ENCODE measurements at regions not wholly inside any gene's neighbourhood (a gene's known extent, or its start where the extent isn't known, plus 50 kb on each side); places are given as distances from the start of the nearest gene placed in this dataset.

- Histone ChIP-seq H3K4me3 (ENCODE audit: insufficient read depth, low read length, poor library complexity, severe bottlenecking) (no peak overlapping the region), H3K9me3 (ENCODE audit: insufficient read depth, low read length) (no peaks in the 10 kb centered on the region), H3K4me2 (ENCODE audit: low read depth, low read length, poor library complexity, severe bottlenecking) (no peak overlapping the region), H3F3A (ENCODE audit: insufficient read depth) (no peaks in the 10 kb centered on the region), H3K9ac (ENCODE audit: low read length) (no peak overlapping the region), H4K20me1 (ENCODE audit: low read depth, low read length) (no peaks in the 10 kb centered on the region), H3K27me3 (ENCODE audit: low read length) (no peaks in the 10 kb centered on the region), H3K9me2 (replicated peaks; ENCODE audit: insufficient read depth, low read length) (no peaks in the 10 kb centered on the region), H3K27ac (ENCODE audit: low read depth, low read length) (no peak overlapping the region), H3K79me2 (ENCODE audit: insufficient read depth, low read length) (no peaks in the 10 kb centered on the region), H3K36me3 (ENCODE audit: low read length) (no peaks in the 10 kb centered on the region), H2AFZ (ENCODE audit: low read depth, low read length, severe bottlenecking) (no peak overlapping the region)
- TF ChIP-seq EZH2phosphoT487 (conservative IDR thresholded peaks at IDR 0.05; ENCODE audit: low read length): no peak
- no peak for TF ChIP-seq CTCF (IDR thresholded peaks at IDR 0.05; ENCODE audit: insufficient read depth, low read length, poor library complexity, severe bottlenecking)
Measured at GRCh38 chr6:85390105-85390728, 59.7 kb upstream of the NT5E start.

DNA sequence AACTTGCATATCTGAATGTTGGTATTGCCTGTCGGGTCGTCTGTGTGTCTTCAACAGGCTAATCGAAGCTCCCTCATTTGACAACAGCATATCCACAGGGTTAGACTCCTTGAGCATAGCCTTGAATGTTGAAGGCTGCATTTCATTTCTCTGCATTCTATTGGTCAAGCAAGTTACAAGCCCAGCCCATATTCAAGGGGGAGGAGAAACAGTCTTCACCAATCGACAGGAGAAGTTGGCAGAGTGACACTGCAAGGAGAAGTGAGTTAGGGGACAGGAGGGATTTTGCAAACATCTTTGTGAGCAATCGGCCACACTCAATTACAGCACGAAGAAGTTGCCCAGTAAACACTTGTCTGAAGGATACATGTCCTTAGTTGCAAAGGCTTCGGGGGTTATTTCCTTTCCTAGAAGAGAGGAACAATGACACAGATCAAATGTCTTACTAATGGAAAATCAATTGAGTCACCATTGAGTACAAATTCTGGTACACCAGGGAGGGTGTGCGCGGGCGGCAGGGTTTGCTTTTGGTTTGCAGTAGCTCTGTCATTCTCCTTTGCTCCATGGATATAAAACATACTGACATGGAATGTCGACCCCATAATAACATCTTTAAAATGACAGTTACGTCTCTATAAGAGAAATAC is 60.6 kb upstream of the NT5E start:
- Histone ChIP-seq H3K9me2 (replicated peaks; ENCODE audit: insufficient read depth, low read length) (no peaks in the 10 kb centered on the region), H4K20me1 (ENCODE audit: low read depth, low read length) (no peaks in the 10 kb centered on the region), H3F3A (ENCODE audit: insufficient read depth) (no peaks in the 10 kb centered on the region), H3K27me3 (ENCODE audit: low read length) (no peaks in the 10 kb centered on the region), H3K27ac (ENCODE audit: low read depth, low read length) (no peak overlapping the region), H3K4me2 (ENCODE audit: low read depth, low read length, poor library complexity, severe bottlenecking) (no peak overlapping the region), H2AFZ (ENCODE audit: low read depth, low read length, severe bottlenecking) (no peak overlapping the region), H3K79me2 (ENCODE audit: insufficient read depth, low read length) (no peaks in the 10 kb centered on the region), H3K36me3 (ENCODE audit: low read length) (no peaks in the 10 kb centered on the region), H3K4me3 (ENCODE audit: insufficient read depth, low read length, poor library complexity, severe bottlenecking) (no peak overlapping the region), H3K9me3 (ENCODE audit: insufficient read depth, low read length) (no peaks in the 10 kb centered on the region), H3K9ac (ENCODE audit: low read length) (no peak overlapping the region)
- no peak for TF ChIP-seq CTCF (IDR thresholded peaks at IDR 0.05; ENCODE audit: insufficient read depth, low read length, poor library complexity, severe bottlenecking)
- no peak for TF ChIP-seq EZH2phosphoT487 (conservative IDR thresholded peaks at IDR 0.05; ENCODE audit: low read length)

DNA sequence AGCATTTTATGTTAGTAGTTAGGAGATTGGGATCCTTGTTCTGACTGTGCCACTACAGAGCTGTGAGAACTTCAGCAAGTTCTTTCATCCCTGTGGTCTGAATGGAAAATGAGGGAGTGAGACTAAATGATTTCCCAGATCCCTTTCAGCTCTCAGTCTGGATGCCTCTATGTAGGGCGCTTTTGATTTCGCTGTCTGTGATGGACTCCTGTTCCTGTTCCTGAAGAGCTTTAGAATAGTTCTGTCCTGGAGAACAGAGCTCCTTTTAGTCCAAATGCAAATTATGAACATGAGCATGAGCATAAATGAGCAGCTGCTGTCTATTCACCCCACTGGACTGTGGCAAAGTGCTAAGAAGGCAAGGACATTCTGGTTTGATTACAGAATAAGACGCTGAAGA is 61.4 kb upstream of the NT5E start:
- no peaks in the 10 kb centered on the region for H3K9me3 ChIP-seq (ENCODE audit: insufficient read depth, low read length)
- TF ChIP-seq CTCF (IDR thresholded peaks at IDR 0.05; ENCODE audit: insufficient read depth, low read length, poor library complexity, severe bottlenecking) (no peak), EZH2phosphoT487 (conservative IDR thresholded peaks at IDR 0.05; ENCODE audit: low read length) (no peak)

More for the DNA sequence above, 61.4 kb upstream of the NT5E start:
- Histone ChIP-seq H3K9ac (ENCODE audit: low read length) (no peak overlapping the region), H3K9me2 (replicated peaks; ENCODE audit: insufficient read depth, low read length) (no peaks in the 10 kb centered on the region), H4K20me1 (ENCODE audit: low read depth, low read length) (no peaks in the 10 kb centered on the region), H3K79me2 (ENCODE audit: insufficient read depth, low read length) (no peaks in the 10 kb centered on the region), H3K36me3 (ENCODE audit: low read length) (no peaks in the 10 kb centered on the region), H3K4me2 (ENCODE audit: low read depth, low read length, poor library complexity, severe bottlenecking) (no peak overlapping the region), H3F3A (ENCODE audit: insufficient read depth) (no peaks in the 10 kb centered on the region), H3K27ac (ENCODE audit: low read depth, low read length) (no peak overlapping the region), H3K4me3 (ENCODE audit: insufficient read depth, low read length, poor library complexity, severe bottlenecking) (no peak overlapping the region), H3K27me3 (ENCODE audit: low read length) (no peaks in the 10 kb centered on the region), H2AFZ (ENCODE audit: low read depth, low read length, severe bottlenecking) (no peak overlapping the region)
